Keratinocyte (primary cell): ENCODE measurements at regions not wholly inside any gene's neighbourhood (a gene's known extent, or its start where the extent isn't known, plus 50 kb on each side); places are given as distances from the start of the nearest gene placed in this dataset.

Source experiments
- DNase-seq: peaks from one replicate; pipeline ENCODE4 v3.0.0-alpha.2; 2011; ENCODE audit warnings: low read depth, missing footprints, low spot score
- FAIRE-seq: peaks from 2 replicates; lab custom pipeline; 2011; peaks lifted over from hg19 to GRCh38; lab: Jason Lieb, UNC
- H2AFZ ChIP-seq: 2 replicates; pipeline ENCODE4 v1.6.0; 2012; ENCODE audit warnings: low read length, control low read depth, inconsistent platforms; ENCODE audit not compliant: control insufficient read depth
- H3K27ac ChIP-seq: 2 replicates; pipeline ENCODE4 v1.5.1; 2011; ENCODE audit warnings: low read length; ENCODE audit not compliant: control insufficient read depth, insufficient read depth
- H3K27me3 ChIP-seq: 3 replicates; pipeline ENCODE4 v1.6.0; 2011; ENCODE audit warnings: low read length; ENCODE audit not compliant: control insufficient read depth, insufficient read depth; ENCODE audit errors: extremely low read depth
- H3K36me3 ChIP-seq, 2 experiments: 2 replicates in 1 of 2; 3 replicates in 1 of 2; pipeline ENCODE4 v1.5.1; 2011; ENCODE audit warnings: low read length in 2 of 2, mild to moderate bottlenecking in 1 of 2; ENCODE audit not compliant: control insufficient read depth in 2 of 2, insufficient read depth in 2 of 2; ENCODE audit errors: extremely low read depth in 1 of 2
- H3K4me1 ChIP-seq: 3 replicates; pipeline ENCODE4 v1.5.1; 2011; ENCODE audit warnings: low read length; ENCODE audit not compliant: control insufficient read depth, insufficient read depth; ENCODE audit errors: extremely low read depth
- H3K4me2 ChIP-seq: 3 replicates; pipeline ENCODE4 v1.6.0; 2011; ENCODE audit warnings: low read depth, low read length; ENCODE audit not compliant: control insufficient read depth, insufficient read depth; ENCODE audit errors: extremely low read depth
- H3K4me3 ChIP-seq, 3 experiments: fragments of 200-600 bp in 1 of 3; sonication (generic) in 1 of 3; 2 replicates in 2 of 3; 3 replicates in 1 of 3; pipeline ENCODE4 v1.5.1; 2011 to 2016; ENCODE audit warnings: low read length in 3 of 3, mild to moderate bottlenecking in 3 of 3, control low read depth in 2 of 3, inconsistent platforms in 1 of 3, low read depth in 1 of 3, mixed read lengths in 1 of 3, mixed run types in 1 of 3, moderate library complexity in 1 of 3; ENCODE audit not compliant: control insufficient read depth in 2 of 3, insufficient read depth in 2 of 3; ENCODE audit errors: extremely low read depth in 1 of 3
- H3K79me2 ChIP-seq: 2 replicates; pipeline ENCODE4 v1.6.0; 2012; ENCODE audit warnings: low read length; ENCODE audit not compliant: control insufficient read depth, insufficient read depth
- H3K9ac ChIP-seq: 3 replicates; pipeline ENCODE4 v1.6.0; 2011; ENCODE audit warnings: low read length; ENCODE audit not compliant: control insufficient read depth, insufficient read depth; ENCODE audit errors: extremely low read depth
- H3K9me1 ChIP-seq: 3 replicates; pipeline ENCODE4 v1.6.0; 2011; ENCODE audit warnings: low read length; ENCODE audit not compliant: control insufficient read depth, insufficient read depth; ENCODE audit errors: extremely low read depth
- H3K9me3 ChIP-seq: 2 replicates; pipeline ENCODE4 v1.5.1; 2012; ENCODE audit warnings: low read depth, low read length; ENCODE audit not compliant: control insufficient read depth
- H4K20me1 ChIP-seq: 3 replicates; pipeline ENCODE4 v1.6.0; 2011; ENCODE audit warnings: low read length; ENCODE audit not compliant: control insufficient read depth, insufficient read depth; ENCODE audit errors: extremely low read depth
- EZH2 ChIP-seq: IDR thresholded peaks from one replicate; pipeline ENCODE4 v1.6.1; 2012; ENCODE audit warnings: inconsistent platforms, mild to moderate bottlenecking, low read length, moderate library complexity
- dilution Hi-C: fragments of 300-500 bp; cut with MboI; formaldehyde crosslinking; loops from one replicate; pipeline ENCODE4 v1.7.0; 2020; ENCODE audit warnings: low sequenced_read_pairs; ENCODE audit not compliant: extremely low pct_ligation_motif_present
- TF ChIP-seq, protein P1 (sequence below), 3 experiments: IDR thresholded peaks in 1 of 3; conservative IDR thresholded peaks in 1 of 3; optimal IDR thresholded peaks in 1 of 3; 2 replicates in 2 of 3; 3 replicates in 1 of 3; pipeline versions ENCODE3 to v1.5.1; 2011; ENCODE audit warnings: low read length in 3 of 3, mild to moderate bottlenecking in 3 of 3, moderate library complexity in 2 of 3, control low read depth in 1 of 3, inconsistent platforms in 1 of 3; ENCODE audit not compliant: insufficient read depth in 2 of 3; ENCODE audit errors: extremely low read depth in 1 of 3

DNA sequence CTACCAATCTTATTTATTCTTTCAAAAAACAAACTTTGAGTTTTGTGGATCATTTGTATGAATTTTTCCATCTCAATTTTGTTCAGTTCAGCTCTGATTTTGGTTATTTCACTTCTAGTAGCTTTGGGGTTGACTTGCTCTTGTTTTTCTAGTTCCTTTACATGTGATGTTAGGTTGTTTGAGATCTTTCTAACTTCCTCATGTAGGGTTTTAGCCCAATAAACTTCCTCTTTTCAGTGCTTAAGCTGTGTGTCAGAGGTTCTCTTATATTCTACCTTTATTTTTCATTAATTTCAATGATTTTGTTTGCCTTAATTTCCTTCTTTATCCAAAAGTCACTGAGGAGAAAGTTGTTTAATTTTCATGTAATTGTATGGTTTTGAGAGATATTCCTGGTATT is 860.4 kb upstream of the FBXO33 start:
- no peak overlapping the region for H3K9ac ChIP-seq
- no peaks in the 10 kb centered on the region for H3K9me1 ChIP-seq
- no peaks in the 10 kb centered on the region for H3K4me1 ChIP-seq
- DNase-seq = no peak
- no peak for FAIRE-seq
- H3K27me3 ChIP-seq = no peaks in the 10 kb centered on the region
- H3K79me2 ChIP-seq = no peaks in the 10 kb centered on the region
- no peaks in the 10 kb centered on the region for H3K36me3 ChIP-seq
- H2AFZ ChIP-seq = no peak overlapping the region
- H3K4me3 ChIP-seq = no peak overlapping the region
- H3K9me3 ChIP-seq = no peaks in the 10 kb centered on the region
- H3K4me2 ChIP-seq = no peak overlapping the region
- no peak overlapping the region for H3K27ac ChIP-seq
- dilution Hi-C loops = no loop called here
- no peak for TF ChIP-seq EZH2
- TF ChIP-seq, protein P1, sequence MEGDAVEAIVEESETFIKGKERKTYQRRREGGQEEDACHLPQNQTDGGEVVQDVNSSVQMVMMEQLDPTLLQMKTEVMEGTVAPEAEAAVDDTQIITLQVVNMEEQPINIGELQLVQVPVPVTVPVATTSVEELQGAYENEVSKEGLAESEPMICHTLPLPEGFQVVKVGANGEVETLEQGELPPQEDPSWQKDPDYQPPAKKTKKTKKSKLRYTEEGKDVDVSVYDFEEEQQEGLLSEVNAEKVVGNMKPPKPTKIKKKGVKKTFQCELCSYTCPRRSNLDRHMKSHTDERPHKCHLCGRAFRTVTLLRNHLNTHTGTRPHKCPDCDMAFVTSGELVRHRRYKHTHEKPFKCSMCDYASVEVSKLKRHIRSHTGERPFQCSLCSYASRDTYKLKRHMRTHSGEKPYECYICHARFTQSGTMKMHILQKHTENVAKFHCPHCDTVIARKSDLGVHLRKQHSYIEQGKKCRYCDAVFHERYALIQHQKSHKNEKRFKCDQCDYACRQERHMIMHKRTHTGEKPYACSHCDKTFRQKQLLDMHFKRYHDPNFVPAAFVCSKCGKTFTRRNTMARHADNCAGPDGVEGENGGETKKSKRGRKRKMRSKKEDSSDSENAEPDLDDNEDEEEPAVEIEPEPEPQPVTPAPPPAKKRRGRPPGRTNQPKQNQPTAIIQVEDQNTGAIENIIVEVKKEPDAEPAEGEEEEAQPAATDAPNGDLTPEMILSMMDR (optimal IDR thresholded peaks at IDR 0.05 in 1 of 3, IDR thresholded peaks at IDR 0.05 in 1 of 3, conservative IDR thresholded peaks at IDR 0.05 in 1 of 3; ENCODE audit: extremely low read depth in 1 of 3, insufficient read depth in 2 of 3, low read length in 3 of 3) = no peak
- no peaks in the 10 kb centered on the region for H4K20me1 ChIP-seq

DNA sequence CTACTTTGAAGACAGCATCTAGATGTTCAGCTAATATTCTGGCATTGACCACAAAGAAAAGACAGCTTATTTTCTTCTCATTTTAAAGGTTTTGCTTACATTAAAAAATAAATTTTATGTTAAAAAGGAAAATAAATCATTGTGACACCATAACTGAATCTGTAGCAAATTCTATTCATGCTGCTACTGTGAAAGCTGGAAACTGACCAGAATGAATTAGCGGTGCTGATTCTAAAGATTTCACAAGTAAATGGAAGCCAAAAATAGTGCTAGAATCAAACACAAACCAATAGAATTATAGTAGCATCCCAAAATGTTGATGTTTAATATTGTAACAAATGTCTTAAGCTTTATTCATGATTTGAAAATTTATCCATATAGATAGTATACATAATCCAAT is 850.0 kb upstream of the FBXO33 start:
- no peak overlapping the region for H3K4me3 ChIP-seq
- H3K27ac ChIP-seq = no peak overlapping the region
- H3K9me1 ChIP-seq = no peaks in the 10 kb centered on the region
- no peak overlapping the region for H3K9ac ChIP-seq
- H4K20me1 ChIP-seq = no peaks in the 10 kb centered on the region
- H3K79me2 ChIP-seq = no peaks in the 10 kb centered on the region
- no peak overlapping the region for H2AFZ ChIP-seq
- H3K9me3 ChIP-seq = no peaks in the 10 kb centered on the region
- no peaks in the 10 kb centered on the region for H3K4me1 ChIP-seq
- no peak overlapping the region for H3K4me2 ChIP-seq
- dilution Hi-C loops = no loop called here
- FAIRE-seq (no peak), DNase-seq (no peak)
- H3K27me3 ChIP-seq = no peaks in the 10 kb centered on the region
- TF ChIP-seq EZH2 = no peak
- TF ChIP-seq, protein P1 (optimal IDR thresholded peaks at IDR 0.05 in 1 of 3, IDR thresholded peaks at IDR 0.05 in 1 of 3, conservative IDR thresholded peaks at IDR 0.05 in 1 of 3; ENCODE audit: extremely low read depth in 1 of 3, insufficient read depth in 2 of 3, low read length in 3 of 3) = no peak
- no peaks in the 10 kb centered on the region for H3K36me3 ChIP-seq
